ENCODE measurements at regions not wholly inside any gene's neighbourhood (a gene's known extent, or its start where the extent isn't known, plus 50 kb on each side); places are given as distances from the start of the nearest gene placed in this dataset.
"Not testable (repeated sequence)": the region's sequence is repeated elsewhere in the genome, so short reads cannot be mapped to it uniquely, and the experiment has no call there.

GRCh38 chr2:7324706-7325105, 407.5 kb downstream of the RNF144A start:
- DNase-seq: no peak

DNA sequence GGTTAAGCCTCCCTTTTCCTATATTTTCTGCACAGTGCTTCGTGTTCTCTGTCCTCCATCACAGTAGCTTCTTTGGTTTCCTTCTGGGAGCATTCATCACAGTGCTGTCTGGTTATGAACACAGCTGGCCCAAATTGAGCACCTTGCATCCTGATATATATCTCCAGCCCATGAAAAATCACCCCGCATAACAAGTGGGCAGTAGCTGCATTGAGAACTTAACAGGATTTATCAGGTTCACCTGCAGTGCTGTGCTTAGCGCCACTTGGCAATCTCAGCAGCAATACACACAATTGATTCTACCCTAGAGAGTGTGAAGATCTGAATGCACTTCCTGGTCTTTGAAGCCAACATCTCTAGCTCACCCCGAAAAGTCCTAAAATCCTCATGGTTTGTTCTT, 408.0 kb downstream of the RNF144A start:
- no peak for DNase-seq

- DNase-seq: no peak
These were observed 412.3 kb downstream of the RNF144A start for GRCh38 chr2:7329465-7329864.

GRCh38 chr2:7333189-7333765, 416.1 kb downstream of the RNF144A start:
- no peak for DNase-seq

DNA sequence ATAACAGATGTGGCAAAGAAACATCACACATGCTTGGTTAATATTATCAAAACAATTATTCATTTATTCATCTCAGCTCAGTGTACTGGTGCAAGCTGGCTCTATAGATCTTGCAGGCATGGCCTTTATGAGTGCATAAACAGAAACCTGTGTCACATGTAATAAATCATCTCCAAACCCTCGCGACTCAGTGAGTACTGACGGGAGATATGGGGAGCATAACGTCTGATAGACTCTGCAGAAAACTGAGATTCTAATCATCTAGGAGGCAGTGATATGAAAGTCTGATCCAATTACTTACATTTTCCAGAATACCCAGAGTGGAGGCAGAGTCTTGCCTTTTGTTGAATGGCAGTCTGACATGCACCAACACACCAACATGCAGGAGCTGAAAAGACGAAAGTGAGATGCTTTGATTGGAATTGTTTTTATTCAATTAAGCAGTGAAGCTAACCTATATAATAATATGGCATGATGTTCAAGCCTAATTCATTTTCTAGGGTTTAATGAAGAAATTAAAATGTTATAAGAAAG, 416.8 kb downstream of the RNF144A start:
- DNase-seq: no peak

- no peak for DNase-seq
These were observed 421.7 kb downstream of the RNF144A start for GRCh38 chr2:7338961-7339360.

DNA sequence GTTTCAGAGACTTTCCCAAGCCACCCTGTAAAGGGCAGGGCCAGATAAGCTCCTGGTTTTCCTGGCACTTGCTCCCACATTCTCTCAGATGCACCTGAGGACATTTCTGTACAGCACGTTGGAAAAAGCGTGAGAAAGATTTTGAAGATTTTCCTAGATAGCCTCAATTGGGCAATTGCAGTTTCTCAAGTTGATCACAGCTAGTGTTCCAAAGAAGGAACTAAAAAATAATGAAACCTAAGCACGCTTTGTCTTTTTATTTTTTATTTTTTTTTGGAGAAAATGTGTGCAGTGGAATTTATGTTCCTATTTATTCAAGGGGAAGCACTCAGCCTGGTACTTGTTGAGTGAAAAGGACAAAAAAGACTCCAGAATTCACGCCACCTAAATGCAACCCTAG, 429.1 kb downstream of the RNF144A start:
- DNase-seq: no peak

GRCh38 chr2:7348761-7349160, 431.5 kb downstream of the RNF144A start:
- no peak for DNase-seq

- DNase-seq: no peak
These were observed 435.0 kb downstream of the RNF144A start for GRCh38 chr2:7352191-7352590.

GRCh38 chr2:7353571-7353970, 436.4 kb downstream of the RNF144A start:
- no peak for DNase-seq

- DNase-seq: no peak
These were observed 438.6 kb downstream of the RNF144A start for GRCh38 chr2:7355781-7356180.

DNA sequence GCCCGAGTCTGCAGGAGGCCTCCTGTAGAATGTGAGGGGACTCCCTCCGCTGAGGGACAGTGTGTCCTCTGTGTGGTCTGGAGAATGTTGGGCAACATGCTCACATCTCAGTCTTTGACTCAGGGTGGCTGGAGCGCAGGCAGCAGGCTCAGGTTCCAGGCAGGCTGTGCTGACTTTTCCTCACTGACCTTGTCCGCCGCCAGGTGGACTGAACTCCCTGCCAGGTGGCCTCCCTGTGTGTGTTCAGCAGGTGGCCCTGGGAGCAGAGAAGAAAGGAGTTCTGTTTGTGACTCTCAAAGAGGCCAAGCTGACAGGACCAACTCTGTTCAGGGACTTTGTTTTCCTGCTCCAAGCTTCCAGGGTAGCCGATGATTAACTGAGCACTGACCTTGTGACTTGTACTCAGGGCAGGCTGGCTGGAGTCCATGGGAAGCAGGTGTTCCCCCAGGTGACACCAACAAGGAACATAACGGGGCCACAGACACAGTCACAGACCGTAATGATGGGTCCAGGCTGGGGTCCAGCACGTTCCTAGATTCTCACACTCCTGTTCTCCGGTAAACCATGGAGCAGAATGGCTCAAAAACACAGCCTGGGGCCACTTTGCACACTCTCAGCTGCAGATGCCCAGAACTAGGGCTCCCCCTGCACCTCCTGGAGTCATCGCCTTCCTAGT, 439.8 kb downstream of the RNF144A start:
- DNase-seq: no peak

DNA sequence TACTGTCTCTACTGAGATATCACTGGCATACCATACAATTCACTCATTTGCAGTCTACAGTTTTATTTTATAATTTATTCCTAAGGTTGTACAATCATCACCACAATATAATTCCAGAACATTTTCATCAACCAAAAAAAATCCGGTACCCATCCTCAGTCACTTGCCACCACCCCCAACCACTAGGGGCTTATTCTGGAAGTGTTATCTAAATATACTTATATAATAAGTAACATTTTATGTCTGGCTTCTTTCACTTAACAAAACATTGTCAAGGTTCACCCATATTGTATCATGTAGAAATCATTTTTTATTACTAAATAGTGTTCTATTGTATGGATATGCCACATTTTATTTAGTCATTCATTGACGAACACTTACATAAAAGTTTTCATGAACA, 440.8 kb downstream of the RNF144A start:
- no peak for DNase-seq

- no peak for DNase-seq
These were observed 441.7 kb downstream of the RNF144A start for GRCh38 chr2:7358865-7359447.

DNA sequence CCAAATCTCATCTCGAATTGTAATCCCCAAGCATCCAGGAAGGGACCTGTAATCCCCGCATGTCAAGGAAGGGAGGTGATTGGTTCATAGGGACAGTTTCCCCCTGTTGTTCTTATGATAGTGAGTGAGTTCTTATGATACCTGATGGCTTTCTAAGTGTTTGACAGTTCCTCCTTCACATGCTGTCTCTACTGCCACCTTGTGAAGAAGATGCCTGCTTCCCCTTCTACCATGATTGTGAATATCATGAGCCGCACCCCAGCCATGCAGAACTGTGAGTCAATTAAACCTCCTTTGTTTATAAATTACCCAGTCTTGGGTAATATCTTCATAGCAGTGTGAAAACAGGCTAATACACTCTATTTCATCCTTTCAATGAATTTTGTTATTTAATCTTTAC, 446.7 kb downstream of the RNF144A start:
- no peak for DNase-seq

DNA sequence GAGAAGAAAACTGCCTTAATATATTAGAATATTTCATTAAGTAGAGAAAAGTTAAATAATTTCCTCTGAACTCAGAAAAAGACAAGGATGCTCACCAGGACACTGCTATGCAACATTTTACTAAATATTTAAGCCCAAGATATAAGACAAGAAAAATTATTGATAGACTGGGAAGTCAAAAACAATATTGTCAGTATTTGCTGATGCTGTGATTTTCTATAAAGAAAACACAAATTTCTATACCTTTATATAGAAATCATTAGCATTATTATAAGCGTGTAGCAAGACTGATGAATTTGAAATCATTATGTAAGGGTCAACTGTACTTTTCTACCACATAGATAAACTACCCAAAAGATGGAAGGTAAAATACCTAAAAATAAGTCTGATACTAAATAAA, 451.0 kb downstream of the RNF144A start:
- no peak for DNase-seq

DNA sequence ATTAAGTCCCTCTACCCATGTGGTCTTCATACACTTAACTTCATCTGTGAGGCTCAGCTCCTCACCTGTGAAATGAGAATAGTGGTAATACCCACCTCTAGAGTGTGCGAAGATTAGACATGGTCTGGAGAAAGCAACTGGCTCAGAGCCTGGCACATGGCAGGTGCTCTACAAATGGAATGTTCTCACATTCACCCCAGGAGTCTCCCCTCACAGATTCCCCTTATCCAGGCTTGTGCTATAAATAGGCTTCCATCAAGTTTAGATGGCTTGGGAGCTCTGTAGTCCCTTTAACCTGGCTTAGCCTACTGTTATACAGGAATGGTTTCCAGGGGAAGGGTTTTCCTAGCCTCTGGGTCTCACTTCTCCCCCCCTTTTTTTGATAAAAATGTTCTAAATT, 455.9 kb downstream of the RNF144A start:
- DNase-seq: no peak

GRCh38 chr2:7375901-7376300, 458.7 kb downstream of the RNF144A start:
- no peak for DNase-seq

GRCh38 chr2:7377916-7378569, 460.8 kb downstream of the RNF144A start:
- DNase-seq: no peak

- no peak for DNase-seq
These were observed 461.4 kb downstream of the RNF144A start for GRCh38 chr2:7378591-7378990.

DNA sequence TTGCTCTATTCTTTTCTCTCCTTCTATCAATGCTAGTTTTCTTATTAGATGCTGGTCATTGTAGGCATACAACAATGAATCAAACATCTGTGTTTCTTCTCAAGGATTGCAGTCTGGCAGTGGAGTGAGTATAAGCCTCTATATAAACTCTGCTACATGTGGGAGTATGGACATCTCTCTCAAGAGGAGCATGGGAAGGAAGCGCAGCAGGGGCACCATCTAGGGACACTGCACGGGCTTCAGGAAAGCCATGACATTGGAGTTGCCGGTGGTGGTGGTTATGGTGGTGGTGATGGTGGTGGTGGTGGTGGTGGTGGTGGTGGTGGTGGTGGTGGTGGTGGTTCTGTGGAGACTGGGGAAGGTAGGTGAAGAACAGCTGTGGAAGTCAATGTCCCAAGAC, 462.6 kb downstream of the RNF144A start:
- DNase-seq: no peak

GRCh38 chr2:7384773-7385349, 467.6 kb downstream of the RNF144A start:
- DNase-seq: no peak

GRCh38 chr2:7390311-7390710, 473.1 kb downstream of the RNF144A start:
- DNase-seq: not testable (repeated sequence)

Measured in CD4-positive, alpha-beta T cell treated with Interleukin-10 for 1 hour (primary cell).